ENCODE measurements at regions not wholly inside any gene's neighbourhood (a gene's known extent, or its start where the extent isn't known, plus 50 kb on each side); places are given as distances from the start of the nearest gene placed in this dataset.
"Not testable (repeated sequence)": the region's sequence is repeated elsewhere in the genome, so short reads cannot be mapped to it uniquely, and the experiment has no call there.

GRCh38 chr10:118918587-118918986, 110.9 kb upstream of the NANOS1 start:
- DNase-seq: no peak

- DNase-seq: no peak
Measured at GRCh38 chr10:118920206-118920605, 109.3 kb upstream of the NANOS1 start.

- DNase-seq: no peak
Measured at GRCh38 chr10:118922226-118922625, 107.3 kb upstream of the NANOS1 start.

GRCh38 chr10:118922972-118923371, 106.5 kb upstream of the NANOS1 start:
- no peak for DNase-seq

- no peak for DNase-seq
Measured at GRCh38 chr10:118924493-118924892, 105.0 kb upstream of the NANOS1 start.

GRCh38 chr10:118925404-118926071, 104.0 kb upstream of the NANOS1 start:
- no peak for DNase-seq

- no peak for DNase-seq
Measured at GRCh38 chr10:118926072-118926417, 103.5 kb upstream of the NANOS1 start.

GRCh38 chr10:118926441-118926840, 103.1 kb upstream of the NANOS1 start:
- DNase-seq: no peak

GRCh38 chr10:118926903-118927302, 102.6 kb upstream of the NANOS1 start:
- DNase-seq: no peak

GRCh38 chr10:118927321-118927720, 102.2 kb upstream of the NANOS1 start:
- no peak for DNase-seq

GRCh38 chr10:118930614-118931013, 98.9 kb upstream of the NANOS1 start:
- DNase-seq: no peak

GRCh38 chr10:118931436-118931835, 98.1 kb upstream of the NANOS1 start:
- no peak for DNase-seq

GRCh38 chr10:118932154-118932553, 97.4 kb upstream of the NANOS1 start:
- DNase-seq: not testable (repeated sequence)

GRCh38 chr10:118937226-118937625, 92.3 kb upstream of the NANOS1 start:
- no peak for DNase-seq

GRCh38 chr10:118939211-118940007, 90.1 kb upstream of the NANOS1 start:
- no peak for DNase-seq

GRCh38 chr10:118940386-118940785, 89.1 kb upstream of the NANOS1 start:
- no peak for DNase-seq

GRCh38 chr10:118943253-118943652, 86.3 kb upstream of the NANOS1 start:
- DNase-seq: no peak

- DNase-seq: no peak
Measured at GRCh38 chr10:118944959-118945633, 84.4 kb upstream of the NANOS1 start.

GRCh38 chr10:118948786-118949185, 80.7 kb upstream of the NANOS1 start:
- no peak for DNase-seq

- DNase-seq: no peak
Measured at GRCh38 chr10:118950190-118950680, 79.3 kb upstream of the NANOS1 start.

- no peak for DNase-seq
Measured at GRCh38 chr10:118950997-118951637, 78.4 kb upstream of the NANOS1 start.

GRCh38 chr10:118952493-118953295, 76.8 kb upstream of the NANOS1 start:
- no peak for DNase-seq
